Fibroblast of lung (primary cell): ENCODE measurements at regions not wholly inside any gene's neighbourhood (a gene's known extent, or its start where the extent isn't known, plus 50 kb on each side); places are given as distances from the start of the nearest gene placed in this dataset.
"Not testable (repeated sequence)": the region's sequence is repeated elsewhere in the genome, so short reads cannot be mapped to it uniquely, and the experiment has no call there.

Source experiments
- DNase-seq, 2 donors: peaks; one replicate each; pipeline versions ENCODE4 v3.0.0 to v3.0.0-alpha.2; 2010; ENCODE audit warnings: low read depth in 2 of 2
- H2AFZ ChIP-seq: 2 replicates; pipeline ENCODE4 v1.5.1; 2012; ENCODE audit warnings: low read length, control low read depth, inconsistent platforms
- H3K27ac ChIP-seq: 2 replicates; pipeline ENCODE4 v1.5.1; 2011; ENCODE audit warnings: low read length, control low read depth; ENCODE audit not compliant: insufficient read depth
- H3K27me3 ChIP-seq: 2 replicates; pipeline ENCODE4 v1.5.1; 2011; ENCODE audit warnings: mild to moderate bottlenecking, low read length; ENCODE audit not compliant: control insufficient read depth, insufficient read depth
- H3K36me3 ChIP-seq: 2 replicates; pipeline ENCODE4 v1.5.1; 2011; ENCODE audit warnings: low read length; ENCODE audit not compliant: control insufficient read depth, insufficient read depth
- H3K4me1 ChIP-seq: 2 replicates; pipeline ENCODE4 v1.5.1; 2011; ENCODE audit warnings: low read length; ENCODE audit not compliant: control insufficient read depth, insufficient read depth; ENCODE audit errors: extremely low read depth
- H3K4me2 ChIP-seq: 2 replicates; pipeline ENCODE4 v1.5.1; 2011; ENCODE audit warnings: low read length, control low read depth; ENCODE audit not compliant: insufficient read depth; ENCODE audit errors: extremely low read depth
- H3K4me3 ChIP-seq, 4 experiments: fragments of 200-600 bp in 1 of 4; sonication (generic) in 1 of 4; replicated peaks in 1 of 4; 2 replicates each; pipeline ENCODE4 v1.5.1; 2011 to 2016; ENCODE audit warnings: low read length in 4 of 4, low read depth in 3 of 4, mild to moderate bottlenecking in 3 of 4, control low read depth in 2 of 4, inconsistent platforms in 1 of 4, mixed read lengths in 1 of 4; ENCODE audit not compliant: insufficient read depth in 1 of 4; ENCODE audit errors: control extremely low read depth in 1 of 4
- H3K79me2 ChIP-seq: 2 replicates; pipeline ENCODE4 v1.5.1; 2012; ENCODE audit warnings: mild to moderate bottlenecking, low read length, inconsistent platforms; ENCODE audit not compliant: control insufficient read depth, insufficient read depth
- H3K9ac ChIP-seq: 2 replicates; pipeline ENCODE4 v1.5.1; 2011; ENCODE audit warnings: mild to moderate bottlenecking, low read length, control low read depth; ENCODE audit not compliant: insufficient read depth
- H3K9me3 ChIP-seq: 2 replicates; pipeline ENCODE4 v1.5.1; 2012; ENCODE audit warnings: low read depth, low read length; ENCODE audit not compliant: control insufficient read depth, insufficient read depth
- H4K20me1 ChIP-seq: 2 replicates; pipeline ENCODE4 v1.5.1; 2011; ENCODE audit warnings: low read length; ENCODE audit not compliant: control insufficient read depth, insufficient read depth; ENCODE audit errors: extremely low read depth
- EZH2 ChIP-seq: IDR thresholded peaks from 2 replicates; pipeline ENCODE4 v1.5.1; 2012; ENCODE audit warnings: low read length, control low read depth, mild to moderate bottlenecking; ENCODE audit errors: missing control alignments
- TF ChIP-seq, protein P1 (sequence below), 2 donors: IDR thresholded peaks in 1 of 2; conservative IDR thresholded peaks in 1 of 2; 1 replicate in 1 of 2; 2 replicates in 1 of 2; pipeline ENCODE4 v1.5.1; 2011 to 2012; ENCODE audit warnings: low read length in 2 of 2, control low read depth in 1 of 2, inconsistent platforms in 1 of 2, low read depth in 1 of 2, mild to moderate bottlenecking in 1 of 2

DNA sequence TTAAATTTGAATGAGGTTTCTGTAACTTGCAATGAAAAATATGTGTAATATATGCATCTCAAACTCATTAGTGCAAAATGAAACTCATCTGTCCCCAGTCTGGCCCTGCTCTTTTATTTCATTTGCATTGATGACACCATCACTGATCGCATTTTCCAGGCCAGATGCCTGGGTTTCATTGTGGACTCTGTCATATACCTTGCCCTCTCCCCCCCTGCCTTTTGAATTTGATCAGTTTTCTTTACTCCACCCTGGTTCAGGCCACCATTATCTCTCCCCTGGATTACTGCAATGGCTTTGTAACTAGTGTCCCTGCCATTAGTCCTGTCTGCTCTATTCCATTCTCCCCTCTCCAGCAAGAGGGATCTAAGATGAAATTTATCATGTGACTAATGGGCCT lies 360.6 kb upstream of the C11orf87 start:
- Histone ChIP-seq H3K9ac (no peak overlapping the region), H3K27ac (no peak overlapping the region), H3K4me2 (no peak overlapping the region), H3K9me3 (no peaks in the 10 kb centered on the region), H3K79me2 (no peaks in the 10 kb centered on the region), H2AFZ (no peak overlapping the region), H4K20me1 (no peaks in the 10 kb centered on the region), H3K4me3 (no peak overlapping the region), H3K36me3 (no peaks in the 10 kb centered on the region), H3K4me1 (no peaks in the 10 kb centered on the region), H3K27me3 (no peaks in the 10 kb centered on the region)
- TF ChIP-seq, protein P1, sequence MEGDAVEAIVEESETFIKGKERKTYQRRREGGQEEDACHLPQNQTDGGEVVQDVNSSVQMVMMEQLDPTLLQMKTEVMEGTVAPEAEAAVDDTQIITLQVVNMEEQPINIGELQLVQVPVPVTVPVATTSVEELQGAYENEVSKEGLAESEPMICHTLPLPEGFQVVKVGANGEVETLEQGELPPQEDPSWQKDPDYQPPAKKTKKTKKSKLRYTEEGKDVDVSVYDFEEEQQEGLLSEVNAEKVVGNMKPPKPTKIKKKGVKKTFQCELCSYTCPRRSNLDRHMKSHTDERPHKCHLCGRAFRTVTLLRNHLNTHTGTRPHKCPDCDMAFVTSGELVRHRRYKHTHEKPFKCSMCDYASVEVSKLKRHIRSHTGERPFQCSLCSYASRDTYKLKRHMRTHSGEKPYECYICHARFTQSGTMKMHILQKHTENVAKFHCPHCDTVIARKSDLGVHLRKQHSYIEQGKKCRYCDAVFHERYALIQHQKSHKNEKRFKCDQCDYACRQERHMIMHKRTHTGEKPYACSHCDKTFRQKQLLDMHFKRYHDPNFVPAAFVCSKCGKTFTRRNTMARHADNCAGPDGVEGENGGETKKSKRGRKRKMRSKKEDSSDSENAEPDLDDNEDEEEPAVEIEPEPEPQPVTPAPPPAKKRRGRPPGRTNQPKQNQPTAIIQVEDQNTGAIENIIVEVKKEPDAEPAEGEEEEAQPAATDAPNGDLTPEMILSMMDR (conservative IDR thresholded peaks at IDR 0.05 in 1 of 2, IDR thresholded peaks at IDR 0.05 in 1 of 2; ENCODE audit: low read depth in 1 of 2, low read length in 2 of 2): no peak
- no peak for TF ChIP-seq EZH2
- DNase-seq: no peak

DNA sequence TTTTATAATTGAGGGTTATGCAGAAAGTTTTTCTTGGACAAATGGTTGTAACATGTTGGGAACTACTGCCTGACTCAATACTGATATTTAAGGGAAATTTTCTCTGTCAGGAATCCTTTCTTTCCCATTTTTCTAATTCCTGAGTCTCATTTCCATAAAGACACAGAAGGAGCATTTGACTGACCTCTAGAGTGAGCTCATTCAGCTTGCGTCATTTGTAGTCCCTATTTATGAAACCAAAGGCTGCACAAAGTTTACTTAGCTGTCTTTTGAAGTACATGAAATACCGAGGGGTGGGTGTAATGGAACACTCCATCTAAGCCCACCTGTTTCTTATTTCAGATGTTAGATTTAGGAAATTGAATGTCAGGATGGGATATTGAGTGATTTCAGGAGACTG lies 359.5 kb upstream of the C11orf87 start:
- Histone ChIP-seq H3K4me3 (no peak overlapping the region), H3K4me1 (no peaks in the 10 kb centered on the region), H2AFZ (no peak overlapping the region), H3K9me3 (no peaks in the 10 kb centered on the region), H3K9ac (no peak overlapping the region), H3K36me3 (no peaks in the 10 kb centered on the region), H3K27ac (no peak overlapping the region), H3K4me2 (no peak overlapping the region), H3K79me2 (no peaks in the 10 kb centered on the region), H4K20me1 (no peaks in the 10 kb centered on the region), H3K27me3 (no peaks in the 10 kb centered on the region)
- DNase-seq: peak; percentile 56 to 80
- TF ChIP-seq EZH2: no peak
- TF ChIP-seq, protein P1 (conservative IDR thresholded peaks at IDR 0.05 in 1 of 2, IDR thresholded peaks at IDR 0.05 in 1 of 2; ENCODE audit: low read depth in 1 of 2, low read length in 2 of 2): no peak

DNA sequence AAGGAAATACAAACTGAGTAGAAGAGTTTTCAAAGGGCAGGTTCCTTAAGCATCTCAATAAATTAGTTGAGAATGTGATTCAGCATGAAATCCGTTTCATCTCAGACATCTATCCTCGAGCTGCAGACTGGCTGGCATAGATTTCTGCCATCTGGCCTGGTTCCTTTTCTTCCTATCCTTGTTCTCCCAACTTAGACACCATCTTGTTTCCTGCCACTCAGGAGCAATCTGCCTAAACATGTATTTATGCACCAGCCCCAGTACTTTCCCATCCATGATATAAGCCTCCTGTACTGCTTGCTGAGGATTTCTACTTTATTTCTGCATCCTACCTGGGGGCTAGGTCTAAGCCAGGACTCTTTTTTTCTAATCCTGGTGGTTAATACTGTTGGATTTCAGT lies 359.1 kb upstream of the C11orf87 start:
- Histone ChIP-seq H3K9ac (no peak overlapping the region), H3K27ac (no peak overlapping the region), H3K4me2 (no peak overlapping the region), H4K20me1 (no peaks in the 10 kb centered on the region), H3K9me3 (no peaks in the 10 kb centered on the region), H3K4me1 (no peaks in the 10 kb centered on the region), H2AFZ (no peak overlapping the region), H3K36me3 (no peaks in the 10 kb centered on the region), H3K4me3 (no peak overlapping the region), H3K27me3 (no peaks in the 10 kb centered on the region), H3K79me2 (no peaks in the 10 kb centered on the region)
- no peak for DNase-seq
- TF ChIP-seq, protein P1 (conservative IDR thresholded peaks at IDR 0.05 in 1 of 2, IDR thresholded peaks at IDR 0.05 in 1 of 2; ENCODE audit: low read depth in 1 of 2, low read length in 2 of 2): no peak
- no peak for TF ChIP-seq EZH2

DNA sequence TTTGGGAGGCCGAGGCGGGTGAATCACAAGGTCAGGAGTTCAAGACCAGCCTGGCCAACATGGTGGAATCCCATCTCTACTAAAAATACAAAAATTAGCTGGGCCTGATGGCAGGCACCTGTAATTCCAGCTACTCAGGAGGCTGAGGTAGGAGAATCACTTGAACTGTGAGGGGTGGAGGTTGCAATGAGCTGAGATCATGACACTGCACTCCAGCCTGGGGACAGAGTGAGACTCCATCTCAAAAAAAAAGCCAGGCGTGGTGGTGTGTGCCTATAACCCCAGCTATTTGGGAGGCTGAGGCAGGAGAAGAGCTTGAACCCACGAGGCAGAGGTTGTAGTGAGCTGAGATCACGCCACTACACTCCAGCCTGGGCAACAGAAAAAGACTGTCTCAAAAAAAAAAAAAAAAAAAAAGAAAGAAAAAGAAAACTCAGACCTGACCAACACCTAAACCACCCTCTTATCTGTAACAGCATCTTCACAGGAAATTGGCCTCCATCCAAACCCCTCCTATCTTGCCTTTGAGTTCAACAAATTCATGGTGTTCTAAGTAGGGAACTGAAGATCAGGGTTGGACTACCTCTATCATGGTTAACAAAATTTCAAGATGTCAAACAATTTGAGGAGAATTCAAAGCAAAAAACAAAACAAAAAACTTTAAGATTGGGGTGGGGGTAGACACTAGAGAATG lies 357.2 kb upstream of the C11orf87 start:
- H2AFZ ChIP-seq, H3K27ac ChIP-seq, H3K4me2 ChIP-seq, H3K9ac ChIP-seq, H3K36me3 ChIP-seq, H3K27me3 ChIP-seq, H3K4me3 ChIP-seq, H3K79me2 ChIP-seq, H3K4me1 ChIP-seq, DNase-seq, H4K20me1 ChIP-seq, H3K9me3 ChIP-seq: not testable (repeated sequence)
